ENCODE measurements at regions not wholly inside any gene's neighbourhood (a gene's known extent, or its start where the extent isn't known, plus 50 kb on each side); places are given as distances from the start of the nearest gene placed in this dataset.
"Not testable (repeated sequence)": the region's sequence is repeated elsewhere in the genome, so short reads cannot be mapped to it uniquely, and the experiment has no call there.

- Histone ChIP-seq H3K4me1 (ENCODE audit: control insufficient read depth in 2 of 2, insufficient read depth in 2 of 2, low read length in 2 of 2) (peaks cover 0 to 8% of the 10 kb centered on the region in 2 donors), H3K27ac (ENCODE audit: low read depth in 2 of 2, low read length in 2 of 2) (no peak overlapping the region), H3K36me3 (ENCODE audit: control insufficient read depth in 2 of 2, insufficient read depth in 2 of 2, low read length in 2 of 2) (no peaks in the 10 kb centered on the region), H3K9ac (ENCODE audit: low read depth in 1 of 2, low read length in 2 of 2) (no peak overlapping the region), H3K27me3 (ENCODE audit: control insufficient read depth in 2 of 2, insufficient read depth in 2 of 2, low read length in 2 of 2) (no peaks in the 10 kb centered on the region), H3K4me3 (ENCODE audit: low read length in 2 of 2) (no peak overlapping the region), H3K9me3 (ENCODE audit: control insufficient read depth in 2 of 2, low read length in 2 of 2) (no peaks in the 10 kb centered on the region)
Observed at GRCh38 chr2:180706694-180707093, 273.7 kb upstream of the UBE2E3 start.

- Histone ChIP-seq H3K27me3 (ENCODE audit: control insufficient read depth in 2 of 2, insufficient read depth in 2 of 2, low read length in 2 of 2) (no peaks in the 10 kb centered on the region), H3K9me3 (ENCODE audit: control insufficient read depth in 2 of 2, low read length in 2 of 2) (no peaks in the 10 kb centered on the region), H3K36me3 (ENCODE audit: control insufficient read depth in 2 of 2, insufficient read depth in 2 of 2, low read length in 2 of 2) (no peaks in the 10 kb centered on the region), H3K27ac (ENCODE audit: low read depth in 2 of 2, low read length in 2 of 2) (no peak overlapping the region), H3K4me1 (ENCODE audit: control insufficient read depth in 2 of 2, insufficient read depth in 2 of 2, low read length in 2 of 2) (peaks cover 0 to 8% of the 10 kb centered on the region in 2 donors), H3K9ac (ENCODE audit: low read depth in 1 of 2, low read length in 2 of 2) (no peak overlapping the region), H3K4me3 (ENCODE audit: low read length in 2 of 2) (no peak overlapping the region)
Observed at GRCh38 chr2:180705551-180705950, 274.9 kb upstream of the UBE2E3 start.

- H3K9me3 ChIP-seq (ENCODE audit: control insufficient read depth in 2 of 2, low read length in 2 of 2), result no peaks in the 10 kb centered on the region
- no peak overlapping the region for H3K27ac ChIP-seq (ENCODE audit: low read depth in 2 of 2, low read length in 2 of 2)
- no peak overlapping the region for H3K9ac ChIP-seq (ENCODE audit: low read depth in 1 of 2, low read length in 2 of 2)
- H3K4me3 ChIP-seq (ENCODE audit: low read length in 2 of 2), result no peak overlapping the region
- peaks cover 0 to 8% of the 10 kb centered on the region in 2 donors for H3K4me1 ChIP-seq (ENCODE audit: control insufficient read depth in 2 of 2, insufficient read depth in 2 of 2, low read length in 2 of 2)
- H3K36me3 ChIP-seq (ENCODE audit: control insufficient read depth in 2 of 2, insufficient read depth in 2 of 2, low read length in 2 of 2), result no peaks in the 10 kb centered on the region
- H3K27me3 ChIP-seq (ENCODE audit: control insufficient read depth in 2 of 2, insufficient read depth in 2 of 2, low read length in 2 of 2), result no peaks in the 10 kb centered on the region
Observed at GRCh38 chr2:180705122-180705521, 275.3 kb upstream of the UBE2E3 start.

GRCh38 chr2:180699657-180700361, 280.6 kb upstream of the UBE2E3 start:
- no peaks in the 10 kb centered on the region for H3K4me1 ChIP-seq (ENCODE audit: control insufficient read depth in 2 of 2, insufficient read depth in 2 of 2, low read length in 2 of 2)
- H3K36me3 ChIP-seq (ENCODE audit: control insufficient read depth in 2 of 2, insufficient read depth in 2 of 2, low read length in 2 of 2), result no peaks in the 10 kb centered on the region
- no peaks in the 10 kb centered on the region for H3K9me3 ChIP-seq (ENCODE audit: control insufficient read depth in 2 of 2, low read length in 2 of 2)
- no peak overlapping the region for H3K9ac ChIP-seq (ENCODE audit: low read depth in 1 of 2, low read length in 2 of 2)
- no peak overlapping the region for H3K27ac ChIP-seq (ENCODE audit: low read depth in 2 of 2, low read length in 2 of 2)
- no peaks in the 10 kb centered on the region for H3K27me3 ChIP-seq (ENCODE audit: control insufficient read depth in 2 of 2, insufficient read depth in 2 of 2, low read length in 2 of 2)
- no peak overlapping the region for H3K4me3 ChIP-seq (ENCODE audit: low read length in 2 of 2)

GRCh38 chr2:180698668-180699067, 281.7 kb upstream of the UBE2E3 start:
- Histone ChIP-seq H3K36me3 (ENCODE audit: control insufficient read depth in 2 of 2, insufficient read depth in 2 of 2, low read length in 2 of 2) (no peaks in the 10 kb centered on the region), H3K27ac (ENCODE audit: low read depth in 2 of 2, low read length in 2 of 2) (no peak overlapping the region), H3K4me1 (ENCODE audit: control insufficient read depth in 2 of 2, insufficient read depth in 2 of 2, low read length in 2 of 2) (no peaks in the 10 kb centered on the region), H3K9ac (ENCODE audit: low read depth in 1 of 2, low read length in 2 of 2) (no peak overlapping the region), H3K9me3 (ENCODE audit: control insufficient read depth in 2 of 2, low read length in 2 of 2) (no peaks in the 10 kb centered on the region), H3K27me3 (ENCODE audit: control insufficient read depth in 2 of 2, insufficient read depth in 2 of 2, low read length in 2 of 2) (no peaks in the 10 kb centered on the region), H3K4me3 (ENCODE audit: low read length in 2 of 2) (no peak overlapping the region)

- Histone ChIP-seq H3K4me3 (ENCODE audit: low read length in 2 of 2) (no peak overlapping the region), H3K9me3 (ENCODE audit: control insufficient read depth in 2 of 2, low read length in 2 of 2) (no peaks in the 10 kb centered on the region), H3K27ac (ENCODE audit: low read depth in 2 of 2, low read length in 2 of 2) (no peak overlapping the region), H3K36me3 (ENCODE audit: control insufficient read depth in 2 of 2, insufficient read depth in 2 of 2, low read length in 2 of 2) (no peaks in the 10 kb centered on the region), H3K4me1 (ENCODE audit: control insufficient read depth in 2 of 2, insufficient read depth in 2 of 2, low read length in 2 of 2) (no peaks in the 10 kb centered on the region), H3K27me3 (ENCODE audit: control insufficient read depth in 2 of 2, insufficient read depth in 2 of 2, low read length in 2 of 2) (no peaks in the 10 kb centered on the region), H3K9ac (ENCODE audit: low read depth in 1 of 2, low read length in 2 of 2) (no peak overlapping the region)
Observed at GRCh38 chr2:180695586-180696401, 284.6 kb upstream of the UBE2E3 start.

- no peak overlapping the region for H3K9ac ChIP-seq (ENCODE audit: low read depth in 1 of 2, low read length in 2 of 2)
- no peaks in the 10 kb centered on the region for H3K9me3 ChIP-seq (ENCODE audit: control insufficient read depth in 2 of 2, low read length in 2 of 2)
- no peaks in the 10 kb centered on the region for H3K4me1 ChIP-seq (ENCODE audit: control insufficient read depth in 2 of 2, insufficient read depth in 2 of 2, low read length in 2 of 2)
- no peaks in the 10 kb centered on the region for H3K36me3 ChIP-seq (ENCODE audit: control insufficient read depth in 2 of 2, insufficient read depth in 2 of 2, low read length in 2 of 2)
- no peaks in the 10 kb centered on the region for H3K27me3 ChIP-seq (ENCODE audit: control insufficient read depth in 2 of 2, insufficient read depth in 2 of 2, low read length in 2 of 2)
- H3K4me3 ChIP-seq (ENCODE audit: low read length in 2 of 2), result no peak overlapping the region
- H3K27ac ChIP-seq (ENCODE audit: low read depth in 2 of 2, low read length in 2 of 2), result no peak overlapping the region
Observed at GRCh38 chr2:180694445-180695421, 285.7 kb upstream of the UBE2E3 start.

- Histone ChIP-seq H3K36me3 (ENCODE audit: control insufficient read depth in 2 of 2, insufficient read depth in 2 of 2, low read length in 2 of 2) (no peaks in the 10 kb centered on the region), H3K4me3 (ENCODE audit: low read length in 2 of 2) (no peak overlapping the region), H3K27me3 (ENCODE audit: control insufficient read depth in 2 of 2, insufficient read depth in 2 of 2, low read length in 2 of 2) (no peaks in the 10 kb centered on the region), H3K9me3 (ENCODE audit: control insufficient read depth in 2 of 2, low read length in 2 of 2) (no peaks in the 10 kb centered on the region), H3K4me1 (ENCODE audit: control insufficient read depth in 2 of 2, insufficient read depth in 2 of 2, low read length in 2 of 2) (no peaks in the 10 kb centered on the region), H3K9ac (ENCODE audit: low read depth in 1 of 2, low read length in 2 of 2) (no peak overlapping the region), H3K27ac (ENCODE audit: low read depth in 2 of 2, low read length in 2 of 2) (no peak overlapping the region)
Observed at GRCh38 chr2:180692322-180692721, 288.1 kb upstream of the UBE2E3 start.

GRCh38 chr2:180691855-180692223, 288.6 kb upstream of the UBE2E3 start:
- H3K4me1 ChIP-seq (ENCODE audit: control insufficient read depth in 2 of 2, insufficient read depth in 2 of 2, low read length in 2 of 2); H3K27me3 ChIP-seq (ENCODE audit: control insufficient read depth in 2 of 2, insufficient read depth in 2 of 2, low read length in 2 of 2); H3K9me3 ChIP-seq (ENCODE audit: control insufficient read depth in 2 of 2, low read length in 2 of 2); H3K36me3 ChIP-seq (ENCODE audit: control insufficient read depth in 2 of 2, insufficient read depth in 2 of 2, low read length in 2 of 2); H3K4me3 ChIP-seq (ENCODE audit: low read length in 2 of 2); H3K9ac ChIP-seq (ENCODE audit: low read depth in 1 of 2, low read length in 2 of 2); H3K27ac ChIP-seq (ENCODE audit: low read depth in 2 of 2, low read length in 2 of 2): not testable (repeated sequence)

Measured in mucosa of rectum (tissue), 2 donors.